ENCODE measurements at regions not wholly inside any gene's neighbourhood (a gene's known extent, or its start where the extent isn't known, plus 50 kb on each side); places are given as distances from the start of the nearest gene placed in this dataset.

DNA sequence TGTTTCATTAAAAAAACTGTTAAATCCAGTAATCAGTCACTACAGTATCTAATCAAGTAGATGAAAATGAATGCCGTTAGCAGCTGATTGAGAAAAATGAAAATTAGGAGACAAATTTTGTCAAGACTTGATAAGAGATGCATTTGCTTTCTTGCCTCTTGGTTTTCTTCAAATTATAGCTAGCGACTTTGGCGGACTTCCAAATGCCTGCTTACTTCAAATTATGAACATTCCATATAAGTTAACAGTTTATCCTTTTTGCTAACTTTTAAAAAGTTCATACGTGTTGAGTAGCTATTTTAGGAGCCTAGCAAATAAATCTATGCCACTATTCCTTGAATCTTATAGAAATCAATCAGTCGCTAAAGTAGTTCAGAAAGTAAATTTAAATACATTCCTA, 58.8 kb downstream of the PPP4R3C start:
- Histone ChIP-seq H3K4me1 (no peaks in the 10 kb centered on the region), H3K4me3 (no peak overlapping the region), H3K27me3 (ENCODE audit: low read depth) (no peaks in the 10 kb centered on the region), H3K9me3 (replicated peaks) (no peaks in the 10 kb centered on the region), H3K36me3 (no peaks in the 10 kb centered on the region), H3K27ac (replicated peaks) (no peak overlapping the region)
- intact Hi-C loops (cut with micrococcal nuclease), result no loop called here
- no peak for TF ChIP-seq CTCF (IDR thresholded peaks at IDR 0.05; ENCODE audit: borderline replicate concordance)
- DNase-seq, result no peak

- no peak for TF ChIP-seq CTCF (IDR thresholded peaks at IDR 0.05; ENCODE audit: borderline replicate concordance)
- intact Hi-C loops (cut with micrococcal nuclease), result no loop called here
- no peak overlapping the region for H3K4me3 ChIP-seq
- no peaks in the 10 kb centered on the region for H3K9me3 ChIP-seq (replicated peaks)
- H3K36me3 ChIP-seq, result no peaks in the 10 kb centered on the region
- H3K4me1 ChIP-seq, result no peaks in the 10 kb centered on the region
- no peaks in the 10 kb centered on the region for H3K27me3 ChIP-seq (ENCODE audit: low read depth)
- H3K27ac ChIP-seq (replicated peaks), result no peak overlapping the region
- no peak for DNase-seq
Observed at GRCh38 chrX:27399146-27399456, 64.0 kb downstream of the PPP4R3C start.

DNA sequence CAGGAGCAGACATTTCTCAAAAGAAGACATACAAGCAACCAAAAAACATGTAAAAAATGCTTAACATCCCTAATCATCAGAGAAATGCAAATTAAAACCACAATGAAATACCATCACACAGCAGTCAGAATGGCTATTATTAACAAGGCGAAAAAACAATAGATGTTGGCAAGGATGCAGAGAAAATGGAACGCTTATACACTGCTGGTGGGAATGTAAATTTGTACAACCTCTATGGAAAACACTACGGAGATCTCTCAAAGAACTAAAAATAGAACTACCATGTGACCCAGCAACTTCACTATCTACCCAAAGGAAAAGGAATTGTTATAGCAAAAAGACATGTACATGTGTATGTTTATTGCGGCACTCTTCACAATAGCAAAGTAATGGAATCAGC, 71.5 kb downstream of the PPP4R3C start:
- no peak for TF ChIP-seq CTCF (IDR thresholded peaks at IDR 0.05; ENCODE audit: borderline replicate concordance)
- no peak overlapping the region for H3K27ac ChIP-seq (replicated peaks)
- no peaks in the 10 kb centered on the region for H3K36me3 ChIP-seq
- H3K9me3 ChIP-seq (replicated peaks), result no peaks in the 10 kb centered on the region
- no peak for DNase-seq
- H3K27me3 ChIP-seq (ENCODE audit: low read depth), result no peaks in the 10 kb centered on the region
- no peaks in the 10 kb centered on the region for H3K4me1 ChIP-seq
- H3K4me3 ChIP-seq, result no peak overlapping the region
- intact Hi-C loops (cut with micrococcal nuclease), result no loop called here

DNA sequence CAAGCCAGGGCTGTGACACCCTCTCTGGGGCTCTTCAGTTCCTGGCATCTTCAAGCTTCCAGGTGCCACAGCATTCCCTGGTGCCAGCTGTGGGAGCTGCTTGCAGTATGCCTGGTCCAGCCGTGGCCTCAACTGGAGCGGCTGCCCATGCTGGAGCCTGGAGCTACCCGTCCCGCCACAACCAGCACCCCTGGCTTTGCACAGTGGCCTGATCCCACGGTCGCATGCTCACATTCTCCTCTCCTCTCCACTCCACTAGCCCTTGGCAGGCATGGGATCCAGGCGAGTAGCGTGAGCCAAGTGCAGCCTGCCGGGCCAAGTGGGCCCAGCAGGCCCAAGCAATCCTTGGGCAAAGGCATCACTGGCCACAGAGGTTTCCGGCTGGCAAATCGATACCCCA, 81.7 kb downstream of the PPP4R3C start:
- no peaks in the 10 kb centered on the region for H3K9me3 ChIP-seq (replicated peaks)
- TF ChIP-seq CTCF (IDR thresholded peaks at IDR 0.05; ENCODE audit: borderline replicate concordance), result no peak
- no peak overlapping the region for H3K4me3 ChIP-seq
- H3K27ac ChIP-seq (replicated peaks), result no peak overlapping the region
- no peaks in the 10 kb centered on the region for H3K4me1 ChIP-seq
- H3K27me3 ChIP-seq (ENCODE audit: low read depth), result no peaks in the 10 kb centered on the region
- no peak for DNase-seq
- no peaks in the 10 kb centered on the region for H3K36me3 ChIP-seq
- intact Hi-C loops (cut with micrococcal nuclease), result no loop called here

DNA sequence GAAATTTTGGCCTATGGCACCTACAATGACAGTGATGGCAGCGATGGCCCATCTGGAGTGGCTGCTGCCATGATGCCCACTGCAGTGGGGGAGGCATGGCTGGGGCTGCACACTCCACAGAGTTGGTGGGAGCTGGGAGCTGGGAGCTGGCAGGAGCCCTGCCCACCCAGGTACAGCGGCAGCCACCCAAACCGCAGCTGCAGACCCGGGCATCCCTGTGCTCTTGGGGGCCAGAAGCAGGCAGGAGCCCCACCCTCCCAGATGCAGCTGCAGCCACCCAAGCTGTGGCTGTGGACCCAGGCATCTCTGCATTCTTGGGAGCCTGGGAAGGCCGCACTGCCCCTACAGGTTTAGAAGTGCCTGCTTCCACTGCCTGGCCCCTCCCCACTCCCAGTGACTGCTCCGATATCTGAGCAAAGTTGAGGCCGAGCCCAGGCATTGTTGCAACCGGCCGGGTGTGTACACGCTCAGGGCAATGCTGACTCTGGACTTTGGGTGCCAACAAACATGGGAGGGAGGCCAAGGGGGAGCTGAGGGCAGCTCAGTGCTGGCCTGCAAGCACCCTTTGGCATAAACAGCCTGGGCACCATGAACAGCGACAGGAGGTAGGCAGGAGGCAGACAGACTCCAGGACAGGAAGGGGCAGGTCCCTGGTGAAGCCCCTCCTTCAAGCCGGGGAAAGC, 82.8 kb downstream of the PPP4R3C start:
- Histone ChIP-seq H3K36me3 (no peaks in the 10 kb centered on the region), H3K4me1 (no peaks in the 10 kb centered on the region), H3K27ac (replicated peaks) (no peak overlapping the region), H3K4me3 (no peak overlapping the region), H3K9me3 (replicated peaks) (no peaks in the 10 kb centered on the region), H3K27me3 (ENCODE audit: low read depth) (no peaks in the 10 kb centered on the region)
- no peak for DNase-seq
- intact Hi-C loops (cut with micrococcal nuclease), result no loop called here
- no peak for TF ChIP-seq CTCF (IDR thresholded peaks at IDR 0.05; ENCODE audit: borderline replicate concordance)

Measured in left ventricle myocardium inferior (tissue), 1 donor.